A549 (cell line): ENCODE measurements at regions not wholly inside any gene's neighbourhood (a gene's known extent, or its start where the extent isn't known, plus 50 kb on each side); places are given as distances from the start of the nearest gene placed in this dataset.

Experiments
- ATAC-seq, 2 experiments: fragments of 200-7000 bp in 1 of 2; fragments of >200 bp in 1 of 2; cut with Nextera tagmentation in 1 of 2; cut with Tn5 transposase in 1 of 2; 3 replicates each; pipeline versions ENCODE4 v1.8.0 to v1.9.1; 2018 to 2020; ENCODE audit warnings: mild to moderate bottlenecking in 1 of 2, moderate library complexity in 1 of 2
- CTCF ChIA-PET: fragments of 300-600 bp; sonication (Branson Sonifier 250); formaldehyde crosslinking; extraction: SDS; loops from one replicate; lab custom pipeline; 2021; ENCODE audit warnings: antibody characterized with exemption, inconsistent platforms; lab: Yijun Ruan, JAX
- POLR2A ChIA-PET: fragments of 350-600 bp; formaldehyde crosslinking; extraction: SDS; loops from one replicate; lab custom pipeline; 2021; ENCODE audit warnings: antibody characterized with exemption, inconsistent platforms; lab: Yijun Ruan, JAX
- DNase-seq, 2 experiments: peaks; one replicate each; pipeline versions ENCODE4 v3.0.0 to v3.0.0-alpha.2; 2011 to 2016; ENCODE audit warnings: low read depth in 1 of 2, low spot score in 1 of 2
- FAIRE-seq: peaks from 2 replicates; lab custom pipeline; 2011; peaks lifted over from hg19 to GRCh38; lab: Jason Lieb, UNC
- H3K27ac ChIP-seq, 2 experiments: fragments of >200 bp; sonication (Bioruptor Twin); formaldehyde crosslinking; 3 replicates each; pipeline ENCODE4 v1.5.1; 2016 to 2017
- H3K4me1 ChIP-seq: fragments of >200 bp; sonication (Bioruptor Twin); formaldehyde crosslinking; 3 replicates; pipeline ENCODE4 v1.6.1; 2016
- H3K4me2 ChIP-seq: fragments of >200 bp; sonication (Bioruptor Twin); formaldehyde crosslinking; 3 replicates; pipeline ENCODE4 v1.6.1; 2016
- H3K4me3 ChIP-seq: fragments of >200 bp; sonication (Bioruptor Twin); formaldehyde crosslinking; 3 replicates; pipeline ENCODE4 v1.5.1; 2016
- H3K9me3 ChIP-seq: fragments of >200 bp; sonication (Bioruptor Twin); formaldehyde crosslinking; 3 replicates; pipeline ENCODE4 v1.6.1; 2016
- BHLHE40 ChIP-seq: IDR thresholded peaks from 2 replicates; pipeline ENCODE4 v1.6.1; 2012; ENCODE audit warnings: low read depth, low read length, inconsistent platforms
- CHD4 ChIP-seq: fragments of 200-600 bp; sonication (generic); IDR thresholded peaks from 2 replicates; pipeline ENCODE4 v1.6.1; 2016; ENCODE audit warnings: antibody characterized with exemption, mild to moderate bottlenecking, borderline replicate concordance
- EHMT2 ChIP-seq: fragments of 200-600 bp; sonication (generic); IDR thresholded peaks from 2 replicates; pipeline ENCODE4 v1.6.1; 2016; ENCODE audit warnings: antibody characterized with exemption, low read depth, mild to moderate bottlenecking, moderate library complexity
- EP300 ChIP-seq, 2 experiments: fragments of >200 bp; sonication (Bioruptor Twin); formaldehyde crosslinking; IDR thresholded peaks; 2 replicates in 1 of 2; 3 replicates in 1 of 2; pipeline ENCODE4 v1.6.1; 2016 to 2017
- HEYL ChIP-seq: fragments of 250-450 bp; sonication (Bioruptor Pico); IDR thresholded peaks from 2 replicates; pipeline ENCODE4 v1.8.0; 2021; ENCODE audit warnings: mild to moderate bottlenecking, moderate library complexity
- JUNB ChIP-seq: fragments of >200 bp; sonication (Bioruptor Twin); formaldehyde crosslinking; IDR thresholded peaks from 2 replicates; pipeline ENCODE4 v1.6.1; 2016
- MAFK ChIP-seq: fragments of 450-650 bp; IDR thresholded peaks from 2 replicates; pipeline ENCODE4 v1.6.1; 2014; ENCODE audit not compliant: partially characterized antibody
- NPAS2 ChIP-seq: fragments of 250-450 bp; sonication (Bioruptor Pico); IDR thresholded peaks from 2 replicates; pipeline ENCODE4 v1.8.0; 2022; ENCODE audit warnings: mild to moderate bottlenecking, moderate library complexity, borderline replicate concordance
- NR3C1 ChIP-seq: fragments of >200 bp; sonication (Bioruptor Twin); formaldehyde crosslinking; IDR thresholded peaks from 3 replicates; pipeline ENCODE4 v1.6.1; 2017
- PHF8 ChIP-seq: fragments of 200-600 bp; sonication (generic); IDR thresholded peaks from 2 replicates; pipeline ENCODE4 v1.6.1; 2016; ENCODE audit warnings: low read depth, mild to moderate bottlenecking, antibody characterized with exemption, moderate library complexity, borderline replicate concordance
- POLR2A ChIP-seq: IDR thresholded peaks from 2 replicates; pipeline ENCODE4 v1.6.1; 2012; ENCODE audit warnings: mild to moderate bottlenecking, low read length
- POLR2AphosphoS2 ChIP-seq: conservative IDR thresholded peaks from 2 replicates; pipeline ENCODE4 v1.6.1; 2012; ENCODE audit warnings: low read length, improper control_type of control experiment, inconsistent platforms
- RAD21 ChIP-seq, 2 experiments: fragments of >200 bp in 1 of 2; sonication (Bioruptor Twin) in 1 of 2; formaldehyde crosslinking in 1 of 2; IDR thresholded peaks in 1 of 2; conservative IDR thresholded peaks in 1 of 2; 2 replicates in 1 of 2; 3 replicates in 1 of 2; pipeline ENCODE4 v1.6.1; 2012 to 2018; ENCODE audit warnings: inconsistent platforms in 1 of 2
- RARB ChIP-seq: fragments of 250-450 bp; sonication (Bioruptor Pico); IDR thresholded peaks from 2 replicates; pipeline ENCODE4 v1.8.0; 2021; ENCODE audit warnings: mild to moderate bottlenecking, moderate library complexity
- RCOR1 ChIP-seq: fragments of 150-350 bp; IDR thresholded peaks from 2 replicates; pipeline ENCODE4 v1.6.1; 2014; ENCODE audit warnings: antibody characterized with exemption, low read length, low read depth
- RFX5 ChIP-seq: fragments of 450-650 bp; IDR thresholded peaks from 2 replicates; pipeline ENCODE4 v1.7.1; 2014; ENCODE audit warnings: antibody characterized with exemption, mild to moderate bottlenecking, moderate library complexity
- RNF2 ChIP-seq: fragments of 200-600 bp; sonication (generic); IDR thresholded peaks from 2 replicates; pipeline ENCODE4 v1.6.1; 2016; ENCODE audit warnings: low read depth, mild to moderate bottlenecking, antibody characterized with exemption, moderate library complexity, borderline replicate concordance
- TFCP2L1 ChIP-seq: fragments of 250-450 bp; sonication (Bioruptor Pico); IDR thresholded peaks from 2 replicates; pipeline ENCODE4 v1.5.0; 2021; ENCODE audit warnings: mild to moderate bottlenecking
- ZC3H11A ChIP-seq: fragments of 450-650 bp; IDR thresholded peaks from 2 replicates; pipeline ENCODE4 v1.6.1; 2014; ENCODE audit warnings: antibody characterized with exemption, mild to moderate bottlenecking
- ZFP36 ChIP-seq: fragments of 450-650 bp; IDR thresholded peaks from 2 replicates; pipeline ENCODE4 v1.6.1; 2014; ENCODE audit warnings: borderline replicate concordance; ENCODE audit not compliant: partially characterized antibody
- ZNF302 ChIP-seq: fragments of 250-450 bp; sonication (Bioruptor Pico); IDR thresholded peaks from 2 replicates; pipeline ENCODE4 v1.9.0; 2021; ENCODE audit warnings: inconsistent platforms, mild to moderate bottlenecking, moderate library complexity
- WGBS: methylation state at CpG from one replicate; pipeline ENCODE4 v1.1.6; 2017; ENCODE audit errors: missing lambda C conversion rate; 5-methylcytosine and 5-hydroxymethylcytosine counted together
- TF ChIP-seq, protein P1 (sequence below): fragments of 150-350 bp; IDR thresholded peaks from 2 replicates; pipeline ENCODE4 v1.6.1; 2014; ENCODE audit warnings: low read depth, mild to moderate bottlenecking, low read length
- TF ChIP-seq, protein P2 (sequence below): fragments of 250-450 bp; sonication (Bioruptor Pico); IDR thresholded peaks from 2 replicates; pipeline ENCODE4 v1.5.0; 2021; ENCODE audit warnings: mild to moderate bottlenecking, moderate library complexity, borderline replicate concordance
- TF ChIP-seq, protein P3 (sequence below): IDR thresholded peaks from 2 replicates; pipeline ENCODE4 v1.6.1; 2012

DNA sequence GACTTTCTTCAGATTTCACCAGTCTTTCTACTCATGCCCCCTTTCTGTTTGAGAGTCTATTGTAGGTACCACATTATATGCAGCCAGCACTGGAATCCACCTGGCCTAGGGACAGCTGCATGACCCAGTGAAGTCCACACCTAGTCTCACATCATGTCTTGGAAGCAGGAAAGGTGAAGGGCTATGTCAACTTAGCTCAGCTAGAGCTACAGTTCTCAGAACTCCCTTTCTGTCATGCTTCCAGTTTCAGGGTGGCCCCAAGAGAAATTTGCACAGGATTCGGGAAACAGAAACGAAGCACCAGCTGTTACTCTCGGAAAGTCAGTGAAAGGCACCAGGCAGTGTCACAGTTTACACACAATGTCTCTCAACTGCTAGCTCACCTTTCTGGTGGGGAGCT is 51.6 kb upstream of the NLRP1 start:
- H3K4me3 ChIP-seq = no peak overlapping the region
- no peak for ATAC-seq
- no peak overlapping the region for H3K27ac ChIP-seq
- no peak for FAIRE-seq
- TF ChIP-seq HEYL (CRISPR knock-in tag) = no peak
- TF ChIP-seq NPAS2 (CRISPR knock-in tag) = no peak
- no peak for TF ChIP-seq TFCP2L1
- TF ChIP-seq, protein P1, sequence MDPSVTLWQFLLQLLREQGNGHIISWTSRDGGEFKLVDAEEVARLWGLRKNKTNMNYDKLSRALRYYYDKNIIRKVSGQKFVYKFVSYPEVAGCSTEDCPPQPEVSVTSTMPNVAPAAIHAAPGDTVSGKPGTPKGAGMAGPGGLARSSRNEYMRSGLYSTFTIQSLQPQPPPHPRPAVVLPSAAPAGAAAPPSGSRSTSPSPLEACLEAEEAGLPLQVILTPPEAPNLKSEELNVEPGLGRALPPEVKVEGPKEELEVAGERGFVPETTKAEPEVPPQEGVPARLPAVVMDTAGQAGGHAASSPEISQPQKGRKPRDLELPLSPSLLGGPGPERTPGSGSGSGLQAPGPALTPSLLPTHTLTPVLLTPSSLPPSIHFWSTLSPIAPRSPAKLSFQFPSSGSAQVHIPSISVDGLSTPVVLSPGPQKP = no peak
- no peak for TF ChIP-seq POLR2AphosphoS2
- TF ChIP-seq ZC3H11A = no peak
- TF ChIP-seq RAD21 (conservative IDR thresholded peaks at IDR 0.05 in 1 of 2, IDR thresholded peaks at IDR 0.05 in 1 of 2) = no peak
- no peak for TF ChIP-seq RFX5
- TF ChIP-seq ZNF302 (CRISPR knock-in tag) = no peak
- TF ChIP-seq, protein P2, sequence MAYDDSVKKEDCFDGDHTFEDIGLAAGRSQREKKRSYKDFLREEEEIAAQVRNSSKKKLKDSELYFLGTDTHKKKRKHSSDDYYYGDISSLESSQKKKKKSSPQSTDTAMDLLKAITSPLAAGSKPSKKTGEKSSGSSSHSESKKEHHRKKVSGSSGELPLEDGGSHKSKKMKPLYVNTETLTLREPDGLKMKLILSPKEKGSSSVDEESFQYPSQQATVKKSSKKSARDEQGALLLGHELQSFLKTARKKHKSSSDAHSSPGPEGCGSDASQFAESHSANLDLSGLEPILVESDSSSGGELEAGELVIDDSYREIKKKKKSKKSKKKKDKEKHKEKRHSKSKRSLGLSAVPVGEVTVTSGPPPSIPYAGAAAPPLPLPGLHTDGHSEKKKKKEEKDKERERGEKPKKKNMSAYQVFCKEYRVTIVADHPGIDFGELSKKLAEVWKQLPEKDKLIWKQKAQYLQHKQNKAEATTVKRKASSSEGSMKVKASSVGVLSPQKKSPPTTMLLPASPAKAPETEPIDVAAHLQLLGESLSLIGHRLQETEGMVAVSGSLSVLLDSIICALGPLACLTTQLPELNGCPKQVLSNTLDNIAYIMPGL (CRISPR knock-in tag) = no peak
- TF ChIP-seq MAFK = no peak
- TF ChIP-seq, protein P3, sequence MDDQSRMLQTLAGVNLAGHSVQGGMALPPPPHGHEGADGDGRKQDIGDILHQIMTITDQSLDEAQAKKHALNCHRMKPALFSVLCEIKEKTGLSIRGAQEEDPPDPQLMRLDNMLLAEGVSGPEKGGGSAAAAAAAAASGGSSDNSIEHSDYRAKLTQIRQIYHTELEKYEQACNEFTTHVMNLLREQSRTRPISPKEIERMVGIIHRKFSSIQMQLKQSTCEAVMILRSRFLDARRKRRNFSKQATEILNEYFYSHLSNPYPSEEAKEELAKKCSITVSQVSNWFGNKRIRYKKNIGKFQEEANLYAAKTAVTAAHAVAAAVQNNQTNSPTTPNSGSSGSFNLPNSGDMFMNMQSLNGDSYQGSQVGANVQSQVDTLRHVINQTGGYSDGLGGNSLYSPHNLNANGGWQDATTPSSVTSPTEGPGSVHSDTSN = no peak
- TF ChIP-seq RARB (CRISPR knock-in tag) = no peak
- no peak for TF ChIP-seq EP300 (IDR thresholded peaks at IDR 0.05)
- TF ChIP-seq POLR2A = no peak
- ChIA-PET POLR2A (no interaction called here), CTCF (interaction anchor here (1.1 kb wide), 1 partner anchor 18 kb away, joined by 3 read pairs; no protein-coding TSS in a partner anchor)
- H3K9me3 ChIP-seq = no peaks in the 10 kb centered on the region
- 54% methylated on average over 3 of the region's 3 CpGs for WGBS
- DNase-seq = no peak
- H3K4me1 ChIP-seq = no peaks in the 10 kb centered on the region
- no peak overlapping the region for H3K4me2 ChIP-seq

DNA sequence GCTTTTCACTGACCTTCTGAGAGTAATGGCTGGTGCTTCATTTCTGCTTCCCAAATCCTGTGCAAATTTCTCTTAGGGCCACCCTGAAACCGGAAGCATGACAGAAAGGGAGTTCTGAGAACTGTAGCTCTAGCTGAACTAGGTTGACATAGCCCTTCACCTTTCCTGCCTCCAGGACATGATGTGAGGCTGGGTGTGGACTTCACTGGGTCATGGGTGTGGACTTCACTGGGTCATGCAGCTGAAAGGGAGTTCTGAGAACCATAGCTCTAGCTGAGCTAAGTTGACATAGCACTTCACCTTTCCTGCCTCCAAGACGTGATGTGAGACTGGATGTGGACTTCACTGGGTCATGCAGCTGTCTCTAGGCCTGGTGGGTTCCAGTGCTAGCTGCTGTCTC is 54.3 kb upstream of the NLRP1 start:
- H3K4me1 ChIP-seq = no peaks in the 10 kb centered on the region
- CTCF ChIA-PET = interaction anchor here (1.1 kb wide), 1 partner anchor 429 kb away, joined by 3 read pairs; no protein-coding TSS in a partner anchor
- no peak for ATAC-seq
- no peak overlapping the region for H3K4me3 ChIP-seq
- POLR2A ChIA-PET = no interaction called here
- H3K9me3 ChIP-seq = no peaks in the 10 kb centered on the region
- 0% methylated on average over 2 of the region's 2 CpGs for WGBS
- TF ChIP-seq CHD4 (no peak), NR3C1 (no peak), MAFK (no peak), EHMT2 (no peak), ZFP36 (no peak), RNF2 (no peak), HEYL (CRISPR knock-in tag) (no peak), PHF8 (no peak), JUNB (no peak), RCOR1 (no peak), POLR2AphosphoS2 (no peak), NPAS2 (CRISPR knock-in tag) (no peak), BHLHE40 (no peak)
- TF ChIP-seq, protein P3 = no peak
- H3K4me2 ChIP-seq = no peak overlapping the region
- FAIRE-seq = no peak
- H3K27ac ChIP-seq = no peak overlapping the region
- DNase-seq = no peak
